WTC11 (cell line): ENCODE measurements at regions not wholly inside any gene's neighbourhood (a gene's known extent, or its start where the extent isn't known, plus 50 kb on each side); places are given as distances from the start of the nearest gene placed in this dataset.

Experiments used
- ATAC-seq: fragments of 200-7000 bp; cut with Tn5 transposase; 2 replicates; pipeline ENCODE4 v1.10.0; 2021; ENCODE audit warnings: mild to moderate bottlenecking, moderate library complexity
- CTCF ChIA-PET: fragments of 300-600 bp; sonication (Branson Sonifier 250); formaldehyde crosslinking; loops from one replicate; lab custom pipeline; 2021; ENCODE audit warnings: antibody characterized with exemption; lab: Charles Lee
- POLR2A ChIA-PET: fragments of 350-600 bp; sonication (Branson Sonifier 250); formaldehyde crosslinking; loops from one replicate; lab custom pipeline; 2021; ENCODE audit warnings: antibody characterized with exemption; lab: Charles Lee
- DNase-seq: peaks from one replicate; pipeline ENCODE4 v3.0.0; 2021; ENCODE audit warnings: low spot score
- H3K27ac Mint-ChIP-seq: 2 replicates; pipeline ENCODE4 v1.8.0; 2021; ENCODE audit warnings: mixed read lengths
- H3K27me3 Mint-ChIP-seq: 2 replicates; pipeline ENCODE4 v1.8.0; 2021; ENCODE audit warnings: low read depth, mild to moderate bottlenecking, moderate library complexity, mixed read lengths
- H3K36me3 Mint-ChIP-seq: 2 replicates; pipeline ENCODE4 v1.8.0; 2021; ENCODE audit warnings: mixed read lengths
- H3K4me1 Mint-ChIP-seq: 2 replicates; pipeline ENCODE4 v1.8.0; 2022; ENCODE audit warnings: mixed read lengths
- H3K4me3 Mint-ChIP-seq: 2 replicates; pipeline ENCODE4 v1.8.0; 2021; ENCODE audit warnings: mild to moderate bottlenecking, moderate library complexity, mixed read lengths
- H3K9me3 Mint-ChIP-seq: 2 replicates; pipeline ENCODE4 v1.8.0; 2021; ENCODE audit warnings: mixed read lengths
- AR ChIP-seq: fragments of 250-450 bp; sonication (Bioruptor Pico); IDR thresholded peaks from 2 replicates; pipeline ENCODE4 v1.9.0; 2021; ENCODE audit warnings: mild to moderate bottlenecking
- ARID4B ChIP-seq: sonication (generic); formaldehyde crosslinking; IDR thresholded peaks from 2 replicates; pipeline ENCODE4 v1.8.0; 2023; ENCODE audit warnings: missing genetic modification reagents, mild to moderate bottlenecking, borderline replicate concordance
- ATF1 ChIP-seq: sonication (generic); formaldehyde crosslinking; IDR thresholded peaks from 2 replicates; pipeline ENCODE4 v1.8.1; 2023; ENCODE audit warnings: mild to moderate bottlenecking, moderate library complexity, missing genetic modification reagents
- E2F1 ChIP-seq: sonication (generic); formaldehyde crosslinking; IDR thresholded peaks from 2 replicates; pipeline ENCODE4 v1.8.0; 2022; ENCODE audit warnings: mild to moderate bottlenecking, missing genetic modification reagents
- GABPB1 ChIP-seq: sonication (generic); formaldehyde crosslinking; IDR thresholded peaks from 2 replicates; pipeline ENCODE4 v1.8.1; 2023; ENCODE audit warnings: mild to moderate bottlenecking, missing genetic modification reagents
- HMGA2 ChIP-seq: fragments of 250-450 bp; sonication (Bioruptor Pico); IDR thresholded peaks from 2 replicates; pipeline ENCODE4 v1.4.0; 2021; ENCODE audit warnings: mild to moderate bottlenecking, moderate library complexity
- KAT7 ChIP-seq: sonication (generic); formaldehyde crosslinking; IDR thresholded peaks from 2 replicates; pipeline ENCODE4 v1.8.1; 2023; ENCODE audit warnings: missing genetic modification reagents, mild to moderate bottlenecking, borderline replicate concordance
- NR1H2 ChIP-seq: sonication (generic); formaldehyde crosslinking; IDR thresholded peaks from 2 replicates; pipeline ENCODE4 v1.9.0; 2021; ENCODE audit warnings: mild to moderate bottlenecking, moderate library complexity, missing genetic modification reagents
- NR3C1 ChIP-seq: sonication (generic); formaldehyde crosslinking; conservative IDR thresholded peaks from 2 replicates; pipeline ENCODE4 v1.8.1; 2023; ENCODE audit warnings: low read depth, mild to moderate bottlenecking, missing genetic modification reagents
- PRDM15 ChIP-seq: sonication (generic); formaldehyde crosslinking; IDR thresholded peaks from 2 replicates; pipeline ENCODE4 v1.8.0; 2022; ENCODE audit warnings: missing genetic modification reagents
- PREB ChIP-seq: sonication (generic); formaldehyde crosslinking; IDR thresholded peaks from 2 replicates; pipeline ENCODE4 v1.8.1; 2022; ENCODE audit warnings: mild to moderate bottlenecking, missing genetic modification reagents, moderate library complexity, borderline replicate concordance
- RORB ChIP-seq: fragments of 250-450 bp; sonication (Bioruptor Pico); IDR thresholded peaks from 2 replicates; pipeline ENCODE4 v1.9.0; 2021; ENCODE audit warnings: mild to moderate bottlenecking
- TEAD4 ChIP-seq: sonication (generic); formaldehyde crosslinking; IDR thresholded peaks from 2 replicates; pipeline ENCODE4 v1.8.0; 2022; ENCODE audit warnings: mild to moderate bottlenecking, missing genetic modification reagents
- USF1 ChIP-seq: sonication (generic); formaldehyde crosslinking; IDR thresholded peaks from 2 replicates; pipeline ENCODE4 v1.8.0; 2022; ENCODE audit warnings: mild to moderate bottlenecking, missing genetic modification reagents
- ZMAT4 ChIP-seq: fragments of 250-450 bp; sonication (Bioruptor Pico); IDR thresholded peaks from 2 replicates; pipeline ENCODE4 v1.9.0; 2021; ENCODE audit warnings: mild to moderate bottlenecking
- ZNF219 ChIP-seq: sonication (generic); formaldehyde crosslinking; IDR thresholded peaks from 2 replicates; pipeline ENCODE4 v1.8.0; 2023; ENCODE audit warnings: missing genetic modification reagents, mild to moderate bottlenecking, borderline replicate concordance

- TF ChIP-seq ARID4B (CRISPR knock-in tag) (no peak), PREB (CRISPR knock-in tag) (no peak), GABPB1 (no peak)
- TF ChIP-seq, all 79 proteins: peak for 0
Observed at GRCh38 chr2:41772697-41773096, 275.1 kb upstream of the PKDCC start (continued).

- peak; percentile 75 for ATAC-seq
- DNase-seq, result no peak
- Mint-ChIP-seq H3K9me3 (peaks cover 15% of the 10 kb centered on the region), H3K4me1 (peaks cover 21% of the 10 kb centered on the region), H3K36me3 (peaks cover 8% of the 10 kb centered on the region), H3K4me3 (no peak overlapping the region), H3K27ac (no peak overlapping the region), H3K27me3 (no peaks in the 10 kb centered on the region)
- POLR2A ChIA-PET, result no interaction called here
- CTCF ChIA-PET, result interaction anchor here (1.0 kb wide), 2 partner anchors 9 to 360 kb away, joined by 3 to 4 read pairs; no protein-coding TSS in a partner anchor
- no peak for TF ChIP-seq E2F1 (CRISPR knock-in tag)
- TF ChIP-seq AR (CRISPR knock-in tag), result no peak
- TF ChIP-seq USF1, result no peak
- TF ChIP-seq PRDM15 (CRISPR knock-in tag), result no peak
- no peak for TF ChIP-seq HMGA2 (CRISPR knock-in tag)
- TF ChIP-seq KAT7, result no peak
- TF ChIP-seq TEAD4 (CRISPR knock-in tag), result no peak
- TF ChIP-seq ZNF219, result no peak
- TF ChIP-seq RORB (CRISPR knock-in tag), result no peak
- no peak for TF ChIP-seq NR1H2
- no peak for TF ChIP-seq NR3C1 (CRISPR knock-in tag)
- no peak for TF ChIP-seq ATF1 (CRISPR knock-in tag)
- TF ChIP-seq ZMAT4 (CRISPR knock-in tag), result no peak
Observed at GRCh38 chr2:41774011-41774605, 273.7 kb upstream of the PKDCC start.
